Motor neuron (in vitro differentiated cells): ENCODE measurements at regions not wholly inside any gene's neighbourhood (a gene's known extent, or its start where the extent isn't known, plus 50 kb on each side); places are given as distances from the start of the nearest gene placed in this dataset.
A peak's percentile ranks its signal among the peaks of the same experiment; 100 is the strongest.

Experiments
- ATAC-seq, 8 experiments: fragments of 200-7000 bp; cut with Tn5 transposase; replicated peaks in 6 of 8; 2 replicates each; pipeline ENCODE4 v1.8.0; 2021; ENCODE audit warnings: mild to moderate bottlenecking in 8 of 8, moderate library complexity in 8 of 8
- H3K27ac ChIP-seq, 2 donors: fragments of 250-450 bp; sonication (Bioruptor Pico); 2 replicates each; pipeline ENCODE4 v1.9.0; 2021; ENCODE audit warnings: antibody characterized with exemption in 2 of 2, mild to moderate bottlenecking in 2 of 2, moderate library complexity in 1 of 2
- H3K4me1 ChIP-seq, 2 donors: fragments of 250-450 bp; sonication (Bioruptor Pico); replicated peaks in 1 of 2; 2 replicates each; pipeline ENCODE4 v1.6.1; 2021; ENCODE audit warnings: antibody characterized with exemption in 2 of 2, mild to moderate bottlenecking in 2 of 2, moderate library complexity in 1 of 2
- H3K4me3 ChIP-seq, 5 donors: fragments of 250-450 bp; sonication (Bioruptor Pico); 2 replicates each; pipeline ENCODE4 v1.9.0; 2021; ENCODE audit warnings: antibody characterized with exemption in 5 of 5, mild to moderate bottlenecking in 5 of 5, moderate library complexity in 4 of 5
- WGBS, 10 experiments: fragments of 450-650 bp; shearing (Covaris generic); methylation state at CpG; one replicate each; pipeline ENCODE4 v1.0.0; 2022; 5-methylcytosine and 5-hydroxymethylcytosine counted together
- in situ Hi-C, 9 experiments: fragments of 400-800 bp; cut with MboI; loops; one replicate each; pipeline ENCODE4 v1.15.0; 2021; ENCODE audit warnings: low sequenced_read_pairs in 9 of 9, low pct_unique_long_range_greater_than_20kb in 2 of 9; ENCODE audit not compliant: unreplicated experiment in 9 of 9

DNA sequence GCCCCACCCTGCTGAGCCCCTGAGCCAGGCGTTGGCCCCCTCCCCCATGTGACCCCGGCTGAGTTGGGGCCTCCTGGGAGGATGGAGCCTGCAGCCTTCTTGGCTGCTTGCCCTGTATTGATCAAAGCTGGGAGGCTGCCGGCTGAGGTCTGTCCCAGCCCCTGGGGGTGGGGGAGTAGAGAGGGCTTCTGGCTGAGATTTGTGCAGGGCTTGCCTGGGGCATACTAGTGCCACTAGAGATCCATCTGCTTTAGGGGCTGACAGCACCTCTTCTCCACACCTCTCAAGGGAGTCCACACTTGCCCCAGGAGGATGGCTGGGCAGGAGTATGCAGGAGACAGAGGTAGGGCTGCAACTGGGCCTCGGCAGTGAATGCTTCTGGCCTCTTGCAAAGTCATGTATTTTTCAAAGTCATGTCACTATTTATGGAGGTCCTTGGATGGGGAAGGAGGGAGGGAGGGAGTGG is 53.6 kb upstream of the SSBP3 start:
- peak overlapping the region; percentile 67 to 83 for H3K27ac ChIP-seq
- in situ Hi-C loops, result no loop called here
- peak; percentile 30 to 90 (median 88) for ATAC-seq
- peaks cover 62 to 68% of the 10 kb centered on the region in 2 donors for H3K4me1 ChIP-seq
- no peak overlapping the region for H3K4me3 ChIP-seq
- 0 to 27% (median 0%) methylated on average over 1 to 2 of the region's 4 CpGs; no CpG with 5 or more reads in 7 of the 10 experiments for WGBS, 10 experiments

DNA sequence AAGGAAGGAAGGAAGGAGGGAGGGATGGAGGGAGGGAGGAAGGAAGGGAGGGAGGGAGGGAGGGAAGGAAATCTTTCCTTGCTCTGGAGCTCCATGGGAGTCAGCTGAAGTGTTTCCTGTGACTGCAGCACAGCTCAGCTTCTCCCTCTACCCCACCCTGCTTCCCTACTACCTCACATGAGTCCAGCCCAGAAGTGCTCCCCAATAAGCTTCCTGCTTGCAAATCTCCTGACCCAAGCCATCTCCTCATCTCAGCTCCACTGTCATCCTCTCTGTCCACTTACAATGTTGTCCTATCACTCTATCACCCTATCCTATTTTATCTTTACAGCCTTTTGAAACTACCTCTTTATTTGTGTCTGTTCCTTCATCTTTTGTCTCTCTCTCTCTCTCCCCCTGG is 52.9 kb upstream of the SSBP3 start:
- Histone ChIP-seq H3K4me1 (peaks cover 56 to 62% of the 10 kb centered on the region in 2 donors), H3K4me3 (no peak overlapping the region), H3K27ac (peak overlapping the region; percentile 67 to 83)
- ATAC-seq, result peak in 7 of 8 experiments; percentile 11 to 85 (median 31)
- in situ Hi-C loops, result no loop called here

DNA sequence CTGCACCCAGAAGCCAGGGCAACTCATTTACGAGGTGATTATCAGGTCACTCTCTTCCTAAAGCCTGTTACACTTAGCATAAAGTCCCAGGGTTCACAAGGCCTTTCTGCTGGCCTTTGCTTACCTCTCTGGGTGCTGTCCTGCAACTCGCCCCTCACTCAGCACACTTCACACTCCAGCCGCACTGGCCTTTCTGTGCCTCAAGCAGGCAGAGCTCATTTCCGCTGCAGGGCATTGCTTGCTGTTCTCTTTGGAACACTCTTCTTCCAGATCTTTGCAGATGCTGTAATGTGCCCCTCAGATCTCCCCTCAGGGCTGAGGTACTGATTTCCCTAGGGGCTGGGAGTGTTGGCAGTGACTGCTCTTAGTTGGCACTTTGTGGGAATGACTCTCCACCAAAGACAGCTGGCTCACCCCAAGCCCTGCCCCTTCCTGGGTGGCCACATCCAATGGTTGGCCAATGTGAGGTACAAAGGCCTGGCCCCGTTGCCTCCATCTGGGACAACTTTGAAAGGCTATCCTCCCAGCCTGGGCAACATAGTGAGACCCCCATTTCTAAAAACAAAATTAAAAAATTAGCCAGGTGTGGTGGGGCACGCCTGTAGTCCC is 50.8 kb upstream of the SSBP3 start:
- no peak overlapping the region for H3K4me3 ChIP-seq
- peak overlapping the region in 1 of 2 donors; percentile 19 for H3K27ac ChIP-seq
- 20 to 94% (median 80%) methylated on average over 1 to 5 of the region's 6 CpGs; no CpG with 5 or more reads in 4 of the 10 experiments for WGBS, 10 experiments
- in situ Hi-C loops, result no loop called here
- ATAC-seq, result no peak
- peaks cover 35 to 44% of the 10 kb centered on the region in 2 donors for H3K4me1 ChIP-seq

DNA sequence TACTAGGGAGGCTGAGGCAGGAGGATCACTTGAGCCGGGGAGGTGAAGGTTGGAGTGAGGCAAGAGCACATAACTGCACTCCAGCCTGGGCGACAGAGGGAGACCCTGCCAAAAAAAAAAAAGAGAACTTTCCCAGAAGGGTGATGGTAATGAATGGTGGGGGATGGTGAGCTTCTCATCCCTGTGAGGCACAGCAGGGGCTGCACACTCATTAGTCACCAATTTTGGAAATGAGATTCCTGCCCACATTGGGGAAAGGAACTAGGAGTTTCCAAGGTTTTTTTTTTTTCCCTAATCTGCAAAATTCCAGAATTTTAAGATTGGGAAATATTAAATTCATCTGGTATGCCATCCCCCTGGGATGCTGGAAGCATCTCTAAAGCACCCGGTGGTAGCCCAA is 50.2 kb upstream of the SSBP3 start:
- ATAC-seq, result no peak
- 40 to 100% (median 70%) methylated on average over 1 to 3 of the region's 3 CpGs; no CpG with 5 or more reads in 1 of the 10 experiments for WGBS, 10 experiments
- in situ Hi-C loops, result no loop called here

More for the DNA sequence above, 50.2 kb upstream of the SSBP3 start:
- Histone ChIP-seq H3K27ac (no peak overlapping the region), H3K4me3 (no peak overlapping the region), H3K4me1 (peaks cover 28 to 37% of the 10 kb centered on the region in 2 donors)
